ENCODE measurements at regions not wholly inside any gene's neighbourhood (a gene's known extent, or its start where the extent isn't known, plus 50 kb on each side); places are given as distances from the start of the nearest gene placed in this dataset.

GRCh38 chr12:45584336-45584735, 145.2 kb upstream of the ARID2 start:
- no CpG with 5 or more reads among the region's 1 CpG for WGBS, 2 donors (ENCODE audit: low coverage in 1 of 2)
- TF ChIP-seq POLR2A (IDR thresholded peaks at IDR 0.05) (no peak), POLR2AphosphoS5 (IDR thresholded peaks at IDR 0.05) (no peak), CTCF (IDR thresholded peaks at IDR 0.05) (no peak), EP300 (IDR thresholded peaks at IDR 0.05) (no peak)
- H3K4me1 ChIP-seq, result no peaks in the 10 kb centered on the region
- H3K4me3 ChIP-seq, result no peak overlapping the region
- no peaks in the 10 kb centered on the region for H3K9me3 ChIP-seq
- ATAC-seq, result no peak
- H3K27me3 ChIP-seq, result no peaks in the 10 kb centered on the region
- no peak overlapping the region for H3K27ac ChIP-seq
- no peaks in the 10 kb centered on the region for H3K36me3 ChIP-seq

GRCh38 chr12:45585522-45586230, 143.8 kb upstream of the ARID2 start:
- no CpG with 5 or more reads among the region's 31 CpGs for WGBS, 2 donors (ENCODE audit: low coverage in 1 of 2)
- Histone ChIP-seq H3K36me3 (no peaks in the 10 kb centered on the region), H3K27ac (no peak overlapping the region), H3K9me3 (no peaks in the 10 kb centered on the region), H3K27me3 (no peaks in the 10 kb centered on the region), H3K4me3 (no peak overlapping the region), H3K4me1 (no peaks in the 10 kb centered on the region)
- no peak for ATAC-seq
- TF ChIP-seq EP300 (IDR thresholded peaks at IDR 0.05), result no peak
- no peak for TF ChIP-seq POLR2A (IDR thresholded peaks at IDR 0.05)
- no peak for TF ChIP-seq POLR2AphosphoS5 (IDR thresholded peaks at IDR 0.05)
- no peak for TF ChIP-seq CTCF (IDR thresholded peaks at IDR 0.05)

- H3K27ac ChIP-seq, result no peak overlapping the region
- no peaks in the 10 kb centered on the region for H3K36me3 ChIP-seq
- TF ChIP-seq EP300 (IDR thresholded peaks at IDR 0.05) (no peak), CTCF (IDR thresholded peaks at IDR 0.05) (no peak), POLR2AphosphoS5 (IDR thresholded peaks at IDR 0.05) (no peak), POLR2A (IDR thresholded peaks at IDR 0.05) (no peak)
- H3K4me3 ChIP-seq, result no peak overlapping the region
- H3K9me3 ChIP-seq, result no peaks in the 10 kb centered on the region
- no peaks in the 10 kb centered on the region for H3K4me1 ChIP-seq
- no peaks in the 10 kb centered on the region for H3K27me3 ChIP-seq
- no peak for ATAC-seq
- no CpG with 5 or more reads among the region's 18 CpGs for WGBS, 2 donors (ENCODE audit: low coverage in 1 of 2)
Observed at GRCh38 chr12:45586486-45586885, 143.0 kb upstream of the ARID2 start.

GRCh38 chr12:45587012-45587411, 142.5 kb upstream of the ARID2 start:
- TF ChIP-seq POLR2A (IDR thresholded peaks at IDR 0.05) (no peak), CTCF (IDR thresholded peaks at IDR 0.05) (no peak), EP300 (IDR thresholded peaks at IDR 0.05) (no peak), POLR2AphosphoS5 (IDR thresholded peaks at IDR 0.05) (no peak)
- ATAC-seq, result no peak
- H3K4me3 ChIP-seq, result no peak overlapping the region
- no peaks in the 10 kb centered on the region for H3K4me1 ChIP-seq
- no peaks in the 10 kb centered on the region for H3K36me3 ChIP-seq
- H3K9me3 ChIP-seq, result no peaks in the 10 kb centered on the region
- no peaks in the 10 kb centered on the region for H3K27me3 ChIP-seq
- 83 to 100% methylated on average over 1 to 2 of the region's 2 CpGs for WGBS, 2 donors (ENCODE audit: low coverage in 1 of 2)
- H3K27ac ChIP-seq, result no peak overlapping the region

DNA sequence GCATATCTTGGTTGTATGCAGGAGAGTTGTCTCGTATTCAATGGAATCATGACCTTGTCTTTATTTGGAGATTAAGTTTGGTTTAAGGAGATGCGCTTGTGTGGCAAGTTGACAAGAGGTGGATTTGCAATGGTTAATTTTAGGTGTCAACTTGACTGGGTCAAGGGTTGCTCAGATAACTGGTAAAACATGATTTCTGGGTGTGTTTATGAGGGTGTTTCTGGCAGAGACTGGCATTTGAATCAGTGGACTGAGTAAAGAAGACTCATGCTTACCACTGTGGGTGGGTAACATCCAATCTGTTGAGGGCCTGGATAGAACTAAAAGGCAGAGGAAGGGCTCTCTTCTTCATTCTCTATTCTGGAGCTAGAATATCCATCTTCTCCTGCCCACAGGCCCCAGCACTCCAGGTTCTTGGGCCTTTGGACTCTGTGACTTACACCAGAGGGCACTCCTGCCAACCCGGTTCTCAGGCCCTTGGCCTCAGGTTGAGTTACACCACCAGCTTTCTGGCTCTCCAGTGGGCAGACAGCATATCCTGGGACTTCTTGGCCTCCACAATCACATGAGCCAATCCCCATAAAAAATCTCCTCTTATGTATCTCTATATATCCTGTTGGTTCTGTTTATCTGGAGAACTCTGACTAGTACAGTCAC, 141.5 kb upstream of the ARID2 start:
- ATAC-seq, result no peak
- Histone ChIP-seq H3K27me3 (peaks cover 2% of the 10 kb centered on the region), H3K4me3 (no peak overlapping the region), H3K4me1 (no peaks in the 10 kb centered on the region), H3K36me3 (no peaks in the 10 kb centered on the region), H3K9me3 (no peaks in the 10 kb centered on the region), H3K27ac (no peak overlapping the region)
- TF ChIP-seq EP300 (IDR thresholded peaks at IDR 0.05) (no peak), CTCF (IDR thresholded peaks at IDR 0.05) (no peak), POLR2AphosphoS5 (IDR thresholded peaks at IDR 0.05) (no peak)
- 93 to 96% methylated on average over 2 to 3 of the region's 3 CpGs for WGBS, 2 donors (ENCODE audit: low coverage in 1 of 2)

All from gastroesophageal sphincter (tissue), 4 donors.